Neural cell (in vitro differentiated cells): ENCODE measurements at regions not wholly inside any gene's neighbourhood (a gene's known extent, or its start where the extent isn't known, plus 50 kb on each side); places are given as distances from the start of the nearest gene placed in this dataset.
"Not testable (repeated sequence)": the region's sequence is repeated elsewhere in the genome, so short reads cannot be mapped to it uniquely, and the experiment has no call there.

Experiments
- H2AFZ ChIP-seq: fragments of 200-600, 300-800 bp; sonication (generic), shearing (Covaris generic); 2 replicates; pipeline ENCODE4 v1.6.0; 2014; ENCODE audit warnings: low read depth, mild to moderate bottlenecking, antibody characterized with exemption, low read length, moderate library complexity
- H3F3A ChIP-seq: fragments of 200-600 bp; shearing (Covaris generic); 2 replicates; pipeline ENCODE4 v1.6.1; 2016; ENCODE audit warnings: mild to moderate bottlenecking, moderate library complexity, mixed read lengths, antibody characterized with exemption, low read length; ENCODE audit not compliant: insufficient read depth, poor library complexity, severe bottlenecking
- H3K27ac ChIP-seq: fragments of 200-600, 300-800 bp; sonication (generic), shearing (Covaris generic); 2 replicates; pipeline ENCODE4 v1.5.1; 2014; ENCODE audit warnings: mild to moderate bottlenecking, low read length, moderate library complexity
- H3K27me3 ChIP-seq: fragments of 300-800, 200-600 bp; sonication (generic), shearing (Covaris generic); 2 replicates; pipeline ENCODE4 v1.6.0; 2014; ENCODE audit warnings: mild to moderate bottlenecking, low read depth, low read length, moderate library complexity; ENCODE audit not compliant: insufficient read depth
- H3K36me3 ChIP-seq: fragments of 300-800, 200-600 bp; sonication (generic), shearing (Covaris generic); 2 replicates; pipeline ENCODE4 v1.5.1; 2014; ENCODE audit warnings: mild to moderate bottlenecking, antibody characterized with exemption, low read length, moderate library complexity; ENCODE audit not compliant: insufficient read depth
- H3K4me2 ChIP-seq: fragments of 300-800, 200-600 bp; sonication (generic), shearing (Covaris generic); 2 replicates; pipeline ENCODE4 v1.6.0; 2014; ENCODE audit warnings: mild to moderate bottlenecking, low read length
- H3K4me3 ChIP-seq: fragments of 300-800, 200-600 bp; sonication (generic), shearing (Covaris generic); 2 replicates; pipeline ENCODE4 v1.5.1; 2014; ENCODE audit warnings: mild to moderate bottlenecking, low read length, moderate library complexity
- H3K79me2 ChIP-seq: fragments of 200-600 bp; shearing (Covaris generic); replicated peaks from 2 replicates; pipeline ENCODE4 v1.6.0; 2014; ENCODE audit warnings: mild to moderate bottlenecking, low read length, moderate library complexity; ENCODE audit not compliant: insufficient read depth
- H3K9ac ChIP-seq: fragments of 300-800, 200-600 bp; sonication (generic), shearing (Covaris generic); 2 replicates; pipeline ENCODE4 v1.6.1; 2016; ENCODE audit warnings: mild to moderate bottlenecking, low read length, mixed read lengths
- H3K9me2 ChIP-seq: fragments of 200-600 bp; shearing (Covaris generic); 2 replicates; pipeline ENCODE4 v1.6.1; 2016; ENCODE audit warnings: mild to moderate bottlenecking, low read length, mixed read lengths; ENCODE audit not compliant: insufficient read depth
- H3K9me3 ChIP-seq: fragments of 200-600, 300-800 bp; sonication (generic), shearing (Covaris generic); 2 replicates; pipeline ENCODE4 v1.6.1; 2016; ENCODE audit warnings: mild to moderate bottlenecking, mixed run types, low read length, moderate library complexity, mixed read lengths
- H4K20me1 ChIP-seq: fragments of 200-600 bp; shearing (Covaris generic); 2 replicates; pipeline ENCODE4 v1.6.1; 2016; ENCODE audit warnings: mild to moderate bottlenecking, mixed run types; ENCODE audit not compliant: insufficient read depth
- EP300 ChIP-seq: fragments of 450-650 bp; conservative IDR thresholded peaks from 2 replicates; pipeline ENCODE4 v1.6.1; 2014; ENCODE audit warnings: antibody characterized with exemption, mild to moderate bottlenecking, moderate library complexity; ENCODE audit not compliant: poor library complexity, severe bottlenecking
- EZH2 ChIP-seq: fragments of 200-600, 300-800 bp; shearing (Covaris generic), sonication (generic); IDR thresholded peaks from 2 replicates; pipeline ENCODE4 v1.6.1; 2014; ENCODE audit warnings: antibody characterized with exemption, low read length, borderline replicate concordance, mild to moderate bottlenecking; ENCODE audit not compliant: insufficient read depth, poor library complexity, severe bottlenecking
- POLR2AphosphoS5 ChIP-seq: IDR thresholded peaks from 2 replicates; pipeline ENCODE4 v1.6.1; 2012
- RAD21 ChIP-seq: fragments of 450-650 bp; conservative IDR thresholded peaks from 2 replicates; pipeline ENCODE4 v1.6.1; 2014; ENCODE audit warnings: antibody characterized with exemption, mild to moderate bottlenecking, moderate library complexity
- SMC3 ChIP-seq: fragments of 450-650 bp; conservative IDR thresholded peaks from 2 replicates; pipeline ENCODE4 v1.6.1; 2014; ENCODE audit warnings: antibody characterized with exemption, mild to moderate bottlenecking, moderate library complexity; ENCODE audit not compliant: poor library complexity
- TAF1 ChIP-seq: IDR thresholded peaks from 2 replicates; pipeline ENCODE4 v1.6.1; 2012; ENCODE audit warnings: low read depth
- TF ChIP-seq, protein P1 (sequence below): fragments of 450-650 bp; IDR thresholded peaks from 2 replicates; pipeline ENCODE4 v1.5.1; 2014; ENCODE audit warnings: antibody characterized with exemption, mild to moderate bottlenecking, moderate library complexity; ENCODE audit not compliant: poor library complexity, severe bottlenecking
- TF ChIP-seq, protein P2 (sequence below): IDR thresholded peaks from 2 replicates; pipeline ENCODE4 v1.6.1; 2012; ENCODE audit warnings: borderline replicate concordance

DNA sequence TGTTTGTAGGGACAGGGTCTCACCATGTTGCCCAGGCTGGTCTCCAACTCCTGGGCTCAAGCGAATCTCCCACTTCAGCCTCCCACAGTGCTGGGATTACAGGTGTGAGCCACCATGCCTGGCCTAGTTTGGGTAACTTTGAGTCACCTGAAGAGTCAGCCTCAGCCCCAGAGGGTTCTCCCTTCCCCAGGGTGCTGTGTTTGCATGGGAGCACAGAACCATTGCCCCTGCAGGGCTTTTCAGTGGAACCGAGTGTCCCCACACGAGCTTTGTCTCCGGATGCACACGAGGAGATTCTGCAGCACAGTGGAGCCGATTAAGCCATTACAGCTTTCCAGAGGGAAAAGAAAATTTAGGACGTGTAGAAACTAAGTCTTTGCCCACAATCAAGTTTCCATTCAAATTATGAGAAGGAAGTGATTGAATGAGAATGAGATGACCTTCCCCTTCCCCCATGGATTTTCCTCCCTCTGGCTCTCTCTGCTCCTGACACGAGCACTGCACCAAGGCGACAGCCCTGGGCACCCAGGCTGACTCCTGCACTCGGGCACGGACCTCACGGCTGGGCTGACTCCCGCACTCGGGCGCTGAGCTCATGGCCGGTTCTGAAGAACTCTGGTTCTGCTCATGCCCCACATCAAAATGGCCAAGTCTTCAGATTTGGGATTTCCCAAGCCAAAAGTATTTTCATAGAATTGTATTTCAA is 81.8 kb downstream of the TTLL2 start:
- not testable (repeated sequence) for H3K9me2 ChIP-seq, H4K20me1 ChIP-seq, H3K9me3 ChIP-seq, H3K9ac ChIP-seq, H3K27me3 ChIP-seq, H3K4me3 ChIP-seq, H3F3A ChIP-seq, H2AFZ ChIP-seq, H3K36me3 ChIP-seq, H3K27ac ChIP-seq, H3K79me2 ChIP-seq, H3K4me2 ChIP-seq

DNA sequence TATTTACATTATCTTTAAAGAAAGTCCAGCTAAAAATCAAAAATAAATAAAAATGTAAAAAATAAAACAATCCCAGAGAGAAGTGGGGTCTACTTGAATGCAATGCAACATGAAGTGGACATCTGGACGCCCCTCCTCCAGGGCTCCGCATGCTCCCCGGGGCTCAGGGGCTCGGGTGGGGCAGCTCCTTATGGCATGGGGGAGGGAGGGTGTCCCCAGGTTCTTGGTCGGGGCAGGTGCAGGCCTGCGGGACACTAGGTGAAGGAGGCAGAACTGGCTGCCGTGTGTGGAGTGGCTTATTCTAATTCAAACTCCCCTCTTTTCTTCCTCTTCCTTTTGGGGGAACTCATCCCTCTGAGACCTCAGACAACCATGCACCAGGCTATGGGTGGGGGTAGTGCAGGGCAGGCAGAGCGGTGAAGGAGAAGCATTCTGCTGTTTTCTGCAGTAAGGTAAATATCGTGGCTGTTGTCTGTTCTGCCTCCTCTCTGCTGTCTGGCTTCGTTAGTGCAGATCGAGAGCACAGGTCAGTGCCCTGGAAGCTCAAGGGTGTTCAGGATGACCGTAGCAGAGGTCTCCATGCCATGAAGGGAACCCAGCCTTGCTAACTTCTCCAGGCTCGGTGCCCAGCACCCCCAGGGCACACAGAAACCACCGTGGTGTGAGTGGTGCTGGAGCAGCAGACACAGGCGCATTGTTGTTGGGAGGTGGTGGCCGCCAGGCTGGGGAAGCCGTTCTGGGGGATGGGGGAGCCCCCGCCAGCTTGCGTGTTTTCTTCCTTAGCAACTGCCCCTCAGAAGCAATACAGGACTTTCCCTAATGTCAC is 82.6 kb downstream of the TTLL2 start:
- no peaks in the 10 kb centered on the region for H3K79me2 ChIP-seq
- H4K20me1 ChIP-seq, result no peaks in the 10 kb centered on the region
- no peaks in the 10 kb centered on the region for H3F3A ChIP-seq
- H3K4me3 ChIP-seq, result no peak overlapping the region
- H3K27ac ChIP-seq, result no peak overlapping the region
- H3K9me2 ChIP-seq, result no peaks in the 10 kb centered on the region
- no peaks in the 10 kb centered on the region for H3K27me3 ChIP-seq
- TF ChIP-seq POLR2AphosphoS5, result no peak
- no peak for TF ChIP-seq SMC3
- TF ChIP-seq EZH2, result no peak
- TF ChIP-seq, protein P1, sequence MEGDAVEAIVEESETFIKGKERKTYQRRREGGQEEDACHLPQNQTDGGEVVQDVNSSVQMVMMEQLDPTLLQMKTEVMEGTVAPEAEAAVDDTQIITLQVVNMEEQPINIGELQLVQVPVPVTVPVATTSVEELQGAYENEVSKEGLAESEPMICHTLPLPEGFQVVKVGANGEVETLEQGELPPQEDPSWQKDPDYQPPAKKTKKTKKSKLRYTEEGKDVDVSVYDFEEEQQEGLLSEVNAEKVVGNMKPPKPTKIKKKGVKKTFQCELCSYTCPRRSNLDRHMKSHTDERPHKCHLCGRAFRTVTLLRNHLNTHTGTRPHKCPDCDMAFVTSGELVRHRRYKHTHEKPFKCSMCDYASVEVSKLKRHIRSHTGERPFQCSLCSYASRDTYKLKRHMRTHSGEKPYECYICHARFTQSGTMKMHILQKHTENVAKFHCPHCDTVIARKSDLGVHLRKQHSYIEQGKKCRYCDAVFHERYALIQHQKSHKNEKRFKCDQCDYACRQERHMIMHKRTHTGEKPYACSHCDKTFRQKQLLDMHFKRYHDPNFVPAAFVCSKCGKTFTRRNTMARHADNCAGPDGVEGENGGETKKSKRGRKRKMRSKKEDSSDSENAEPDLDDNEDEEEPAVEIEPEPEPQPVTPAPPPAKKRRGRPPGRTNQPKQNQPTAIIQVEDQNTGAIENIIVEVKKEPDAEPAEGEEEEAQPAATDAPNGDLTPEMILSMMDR, result no peak
- TF ChIP-seq RAD21, result no peak
- TF ChIP-seq TAF1, result no peak
- TF ChIP-seq, protein P2, sequence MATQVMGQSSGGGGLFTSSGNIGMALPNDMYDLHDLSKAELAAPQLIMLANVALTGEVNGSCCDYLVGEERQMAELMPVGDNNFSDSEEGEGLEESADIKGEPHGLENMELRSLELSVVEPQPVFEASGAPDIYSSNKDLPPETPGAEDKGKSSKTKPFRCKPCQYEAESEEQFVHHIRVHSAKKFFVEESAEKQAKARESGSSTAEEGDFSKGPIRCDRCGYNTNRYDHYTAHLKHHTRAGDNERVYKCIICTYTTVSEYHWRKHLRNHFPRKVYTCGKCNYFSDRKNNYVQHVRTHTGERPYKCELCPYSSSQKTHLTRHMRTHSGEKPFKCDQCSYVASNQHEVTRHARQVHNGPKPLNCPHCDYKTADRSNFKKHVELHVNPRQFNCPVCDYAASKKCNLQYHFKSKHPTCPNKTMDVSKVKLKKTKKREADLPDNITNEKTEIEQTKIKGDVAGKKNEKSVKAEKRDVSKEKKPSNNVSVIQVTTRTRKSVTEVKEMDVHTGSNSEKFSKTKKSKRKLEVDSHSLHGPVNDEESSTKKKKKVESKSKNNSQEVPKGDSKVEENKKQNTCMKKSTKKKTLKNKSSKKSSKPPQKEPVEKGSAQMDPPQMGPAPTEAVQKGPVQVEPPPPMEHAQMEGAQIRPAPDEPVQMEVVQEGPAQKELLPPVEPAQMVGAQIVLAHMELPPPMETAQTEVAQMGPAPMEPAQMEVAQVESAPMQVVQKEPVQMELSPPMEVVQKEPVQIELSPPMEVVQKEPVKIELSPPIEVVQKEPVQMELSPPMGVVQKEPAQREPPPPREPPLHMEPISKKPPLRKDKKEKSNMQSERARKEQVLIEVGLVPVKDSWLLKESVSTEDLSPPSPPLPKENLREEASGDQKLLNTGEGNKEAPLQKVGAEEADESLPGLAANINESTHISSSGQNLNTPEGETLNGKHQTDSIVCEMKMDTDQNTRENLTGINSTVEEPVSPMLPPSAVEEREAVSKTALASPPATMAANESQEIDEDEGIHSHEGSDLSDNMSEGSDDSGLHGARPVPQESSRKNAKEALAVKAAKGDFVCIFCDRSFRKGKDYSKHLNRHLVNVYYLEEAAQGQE, result no peak
- TF ChIP-seq EP300, result no peak
- H2AFZ ChIP-seq, result no peak overlapping the region
- no peak overlapping the region for H3K9ac ChIP-seq
- H3K9me3 ChIP-seq, result no peaks in the 10 kb centered on the region
- H3K4me2 ChIP-seq, result no peak overlapping the region
- no peaks in the 10 kb centered on the region for H3K36me3 ChIP-seq
